NB4 (cell line): ENCODE measurements at regions not wholly inside any gene's neighbourhood (a gene's known extent, or its start where the extent isn't known, plus 50 kb on each side); places are given as distances from the start of the nearest gene placed in this dataset.

Experiments used
- CTCF ChIP-seq: IDR thresholded peaks from one replicate; pipeline ENCODE4 v1.5.1; 2012; ENCODE audit warnings: low read depth, low read length
- MAX ChIP-seq: IDR thresholded peaks from 2 replicates; pipeline ENCODE4 v1.6.1; 2011; ENCODE audit warnings: low read depth, low read length

GRCh38 chr5:156208271-156208670 lies 118.7 kb upstream of the SGCD start:
- TF ChIP-seq MAX (no peak), CTCF (no peak)
